A673 (cell line): ENCODE measurements at regions not wholly inside any gene's neighbourhood (a gene's known extent, or its start where the extent isn't known, plus 50 kb on each side); places are given as distances from the start of the nearest gene placed in this dataset.

Source experiments
- EZH2 ChIP-seq: fragments of 200-600 bp; sonication (generic); IDR thresholded peaks from 2 replicates; pipeline ENCODE4 v1.6.1; 2017; ENCODE audit warnings: borderline replicate concordance, low read depth, mild to moderate bottlenecking, mixed read lengths, antibody characterized with exemption, low read length; ENCODE audit not compliant: poor library complexity, severe bottlenecking
- TF ChIP-seq, protein P1 (sequence below): fragments of 300-800, 200-600 bp; sonication (generic); conservative IDR thresholded peaks from 2 replicates; pipeline ENCODE4 v1.5.1; 2017; ENCODE audit warnings: low read depth, mild to moderate bottlenecking, antibody characterized with exemption, low read length, moderate library complexity, mixed read lengths

GRCh38 chr9:109959679-109960078 is 179.7 kb downstream of the PALM2AKAP2 start:
- TF ChIP-seq, protein P1, sequence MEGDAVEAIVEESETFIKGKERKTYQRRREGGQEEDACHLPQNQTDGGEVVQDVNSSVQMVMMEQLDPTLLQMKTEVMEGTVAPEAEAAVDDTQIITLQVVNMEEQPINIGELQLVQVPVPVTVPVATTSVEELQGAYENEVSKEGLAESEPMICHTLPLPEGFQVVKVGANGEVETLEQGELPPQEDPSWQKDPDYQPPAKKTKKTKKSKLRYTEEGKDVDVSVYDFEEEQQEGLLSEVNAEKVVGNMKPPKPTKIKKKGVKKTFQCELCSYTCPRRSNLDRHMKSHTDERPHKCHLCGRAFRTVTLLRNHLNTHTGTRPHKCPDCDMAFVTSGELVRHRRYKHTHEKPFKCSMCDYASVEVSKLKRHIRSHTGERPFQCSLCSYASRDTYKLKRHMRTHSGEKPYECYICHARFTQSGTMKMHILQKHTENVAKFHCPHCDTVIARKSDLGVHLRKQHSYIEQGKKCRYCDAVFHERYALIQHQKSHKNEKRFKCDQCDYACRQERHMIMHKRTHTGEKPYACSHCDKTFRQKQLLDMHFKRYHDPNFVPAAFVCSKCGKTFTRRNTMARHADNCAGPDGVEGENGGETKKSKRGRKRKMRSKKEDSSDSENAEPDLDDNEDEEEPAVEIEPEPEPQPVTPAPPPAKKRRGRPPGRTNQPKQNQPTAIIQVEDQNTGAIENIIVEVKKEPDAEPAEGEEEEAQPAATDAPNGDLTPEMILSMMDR = no peak
- no peak for TF ChIP-seq EZH2
